ENCODE measurements at regions not wholly inside any gene's neighbourhood (a gene's known extent, or its start where the extent isn't known, plus 50 kb on each side); places are given as distances from the start of the nearest gene placed in this dataset.

DNA sequence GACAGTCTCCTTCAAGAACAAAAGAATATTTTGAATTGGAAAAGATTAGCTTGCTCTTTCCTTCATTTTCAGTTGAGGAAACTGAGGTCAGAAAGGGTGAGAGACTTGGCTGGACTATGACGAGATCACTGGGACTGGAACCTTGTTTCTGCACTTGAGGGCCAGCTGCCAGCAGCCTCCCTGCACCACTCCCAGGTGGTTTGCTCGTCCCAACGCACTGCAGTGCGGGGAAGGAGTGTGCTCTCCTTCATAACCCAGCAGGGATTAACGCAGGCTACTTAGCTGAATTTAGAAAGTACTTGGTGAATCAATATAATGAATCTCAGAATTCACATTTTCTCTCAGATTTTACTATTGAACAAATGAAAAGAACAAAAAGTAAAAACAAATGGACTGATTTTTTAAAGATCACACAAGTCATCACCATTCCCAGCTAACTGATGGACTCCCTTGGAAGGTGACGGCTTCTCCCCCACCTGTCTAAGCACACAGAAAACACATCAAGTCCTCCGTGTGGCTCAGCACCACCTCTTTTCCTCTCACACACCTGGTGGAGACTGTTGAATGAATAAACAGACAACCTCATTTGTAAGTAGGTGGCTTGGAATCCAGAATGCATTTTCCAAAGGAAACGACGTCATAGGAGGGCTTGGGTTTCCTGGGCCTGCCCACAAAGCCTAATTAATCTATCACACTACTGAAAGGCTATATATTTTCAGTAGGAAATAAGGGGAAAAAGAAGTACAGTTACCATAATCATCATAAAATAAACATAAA lies 121.0 kb downstream of the QRSL1 start:
- TF ChIP-seq, protein P1, sequence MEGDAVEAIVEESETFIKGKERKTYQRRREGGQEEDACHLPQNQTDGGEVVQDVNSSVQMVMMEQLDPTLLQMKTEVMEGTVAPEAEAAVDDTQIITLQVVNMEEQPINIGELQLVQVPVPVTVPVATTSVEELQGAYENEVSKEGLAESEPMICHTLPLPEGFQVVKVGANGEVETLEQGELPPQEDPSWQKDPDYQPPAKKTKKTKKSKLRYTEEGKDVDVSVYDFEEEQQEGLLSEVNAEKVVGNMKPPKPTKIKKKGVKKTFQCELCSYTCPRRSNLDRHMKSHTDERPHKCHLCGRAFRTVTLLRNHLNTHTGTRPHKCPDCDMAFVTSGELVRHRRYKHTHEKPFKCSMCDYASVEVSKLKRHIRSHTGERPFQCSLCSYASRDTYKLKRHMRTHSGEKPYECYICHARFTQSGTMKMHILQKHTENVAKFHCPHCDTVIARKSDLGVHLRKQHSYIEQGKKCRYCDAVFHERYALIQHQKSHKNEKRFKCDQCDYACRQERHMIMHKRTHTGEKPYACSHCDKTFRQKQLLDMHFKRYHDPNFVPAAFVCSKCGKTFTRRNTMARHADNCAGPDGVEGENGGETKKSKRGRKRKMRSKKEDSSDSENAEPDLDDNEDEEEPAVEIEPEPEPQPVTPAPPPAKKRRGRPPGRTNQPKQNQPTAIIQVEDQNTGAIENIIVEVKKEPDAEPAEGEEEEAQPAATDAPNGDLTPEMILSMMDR (IDR thresholded peaks at IDR 0.05), result no peak
- no peak for TF ChIP-seq POLR2A (IDR thresholded peaks at IDR 0.05)
